ENCODE measurements at regions not wholly inside any gene's neighbourhood (a gene's known extent, or its start where the extent isn't known, plus 50 kb on each side); places are given as distances from the start of the nearest gene placed in this dataset.

GRCh38 chr6:50301307-50301706 lies 251.6 kb upstream of the DEFB112 start:
- no CpG with 5 or more reads among the region's 2 CpGs for WGBS (ENCODE audit: insufficient coverage)
- H3K4me3 ChIP-seq (ENCODE audit: control insufficient read depth in 1 of 2, extremely low read depth in 1 of 2, low read length in 1 of 2), result no peak overlapping the region
- CTCF ChIA-PET, result no interaction called here
- Mint-ChIP-seq H3K36me3 (no peaks in the 10 kb centered on the region), H3K27me3 (no peaks in the 10 kb centered on the region), H3K4me3 (no peak overlapping the region), H3K9me3 (peaks cover 7 to 23% (median 10%) of the 10 kb centered on the region in 3 donors), H3K4me1 (no peaks in the 10 kb centered on the region), H3K27ac (no peak overlapping the region)
- no peaks in the 10 kb centered on the region for H3K9me3 ChIP-seq
- no peak overlapping the region for H3K27ac ChIP-seq (ENCODE audit: low read length)
- H3K4me1 ChIP-seq (ENCODE audit: control insufficient read depth in 1 of 2, extremely low read depth in 1 of 2, insufficient read depth in 2 of 2, low read length in 2 of 2), result no peaks in the 10 kb centered on the region
- no peaks in the 10 kb centered on the region for H3K27me3 ChIP-seq (replicated peaks in 1 of 2; ENCODE audit: control insufficient read depth in 2 of 2, extremely low read depth in 1 of 2, insufficient read depth in 2 of 2, low read length in 1 of 2)
- DNase-seq (no peak), ATAC-seq (replicated peaks in 1 of 4) (no peak)
- H3K36me3 ChIP-seq (ENCODE audit: control insufficient read depth in 2 of 2, extremely low read depth in 1 of 2, insufficient read depth in 1 of 2, low read length in 1 of 2), result no peaks in the 10 kb centered on the region
- POLR2A ChIA-PET, result no interaction called here

DNA sequence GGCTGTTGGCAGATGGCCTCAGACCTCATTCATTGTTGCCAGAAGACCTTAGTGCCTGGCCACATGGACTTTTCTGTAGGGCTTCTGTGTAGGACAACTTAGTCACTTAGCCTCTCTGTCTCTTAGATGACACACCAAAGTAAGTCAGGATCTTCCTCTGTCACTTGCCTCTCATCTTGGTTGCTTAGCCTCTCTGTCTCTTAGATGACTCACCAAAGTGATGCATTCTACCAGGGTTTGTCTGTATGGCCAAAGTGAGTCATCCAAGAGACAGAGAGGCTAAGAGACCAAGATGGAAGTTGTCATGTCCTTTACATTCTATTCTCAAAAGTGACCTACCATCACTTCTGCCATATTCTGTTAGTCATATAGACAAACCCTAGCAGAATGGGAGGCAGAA lies 255.9 kb upstream of the DEFB112 start:
- ChIA-PET POLR2A (no interaction called here), CTCF (no interaction called here)
- Mint-ChIP-seq H3K4me1 (no peaks in the 10 kb centered on the region), H3K27ac (no peak overlapping the region), H3K36me3 (no peaks in the 10 kb centered on the region), H3K27me3 (no peaks in the 10 kb centered on the region), H3K4me3 (no peak overlapping the region), H3K9me3 (peaks cover 10 to 29% (median 12%) of the 10 kb centered on the region in 3 donors)
- H3K27ac ChIP-seq (ENCODE audit: low read length), result no peak overlapping the region
- no peaks in the 10 kb centered on the region for H3K4me1 ChIP-seq (ENCODE audit: control insufficient read depth in 1 of 2, extremely low read depth in 1 of 2, insufficient read depth in 2 of 2, low read length in 2 of 2)
- no peaks in the 10 kb centered on the region for H3K36me3 ChIP-seq (ENCODE audit: control insufficient read depth in 2 of 2, extremely low read depth in 1 of 2, insufficient read depth in 1 of 2, low read length in 1 of 2)
- ATAC-seq (replicated peaks in 1 of 4), result no peak
- no peak for DNase-seq
- H3K4me3 ChIP-seq (ENCODE audit: control insufficient read depth in 1 of 2, extremely low read depth in 1 of 2, low read length in 1 of 2), result no peak overlapping the region
- H3K27me3 ChIP-seq (replicated peaks in 1 of 2; ENCODE audit: control insufficient read depth in 2 of 2, extremely low read depth in 1 of 2, insufficient read depth in 2 of 2, low read length in 1 of 2), result no peaks in the 10 kb centered on the region
- no peaks in the 10 kb centered on the region for H3K9me3 ChIP-seq

DNA sequence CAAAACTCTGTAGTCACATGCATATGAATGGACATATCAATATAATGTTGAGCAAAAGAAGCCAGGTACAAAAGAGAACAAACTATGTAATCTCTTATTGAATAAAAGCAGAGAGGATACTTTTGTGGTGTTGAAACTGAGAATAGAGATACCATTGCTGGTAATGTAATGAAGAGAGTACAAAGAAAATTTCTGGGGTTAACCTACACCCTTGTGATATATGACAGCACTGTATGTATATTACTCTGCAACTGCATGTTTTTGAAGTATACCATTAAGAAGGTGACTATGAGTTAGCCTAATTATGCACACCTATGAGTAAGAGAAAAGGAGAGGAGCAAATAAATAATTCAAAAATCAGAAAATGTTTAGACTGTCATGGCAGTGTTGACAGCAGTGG lies 268.8 kb upstream of the DEFB112 start:
- H3K4me3 Mint-ChIP-seq, result no peak overlapping the region
- H3K27me3 Mint-ChIP-seq, result no peaks in the 10 kb centered on the region
- peaks cover 7 to 17% (median 7%) of the 10 kb centered on the region in 3 donors for H3K9me3 Mint-ChIP-seq
- Histone ChIP-seq H3K36me3 (ENCODE audit: control insufficient read depth in 2 of 2, extremely low read depth in 1 of 2, insufficient read depth in 1 of 2, low read length in 1 of 2) (no peaks in the 10 kb centered on the region), H3K4me3 (ENCODE audit: control insufficient read depth in 1 of 2, extremely low read depth in 1 of 2, low read length in 1 of 2) (no peak overlapping the region), H3K9me3 (no peaks in the 10 kb centered on the region), H3K27ac (ENCODE audit: low read length) (no peak overlapping the region), H3K4me1 (ENCODE audit: control insufficient read depth in 1 of 2, extremely low read depth in 1 of 2, insufficient read depth in 2 of 2, low read length in 2 of 2) (no peaks in the 10 kb centered on the region), H3K27me3 (replicated peaks in 1 of 2; ENCODE audit: control insufficient read depth in 2 of 2, extremely low read depth in 1 of 2, insufficient read depth in 2 of 2, low read length in 1 of 2) (no peaks in the 10 kb centered on the region)
- H3K27ac Mint-ChIP-seq, result no peak overlapping the region
- ChIA-PET POLR2A (no interaction called here), CTCF (no interaction called here)
- H3K36me3 Mint-ChIP-seq, result no peaks in the 10 kb centered on the region
- no peak for ATAC-seq (replicated peaks in 1 of 4)
- no peaks in the 10 kb centered on the region for H3K4me1 Mint-ChIP-seq
- DNase-seq, result no peak

DNA sequence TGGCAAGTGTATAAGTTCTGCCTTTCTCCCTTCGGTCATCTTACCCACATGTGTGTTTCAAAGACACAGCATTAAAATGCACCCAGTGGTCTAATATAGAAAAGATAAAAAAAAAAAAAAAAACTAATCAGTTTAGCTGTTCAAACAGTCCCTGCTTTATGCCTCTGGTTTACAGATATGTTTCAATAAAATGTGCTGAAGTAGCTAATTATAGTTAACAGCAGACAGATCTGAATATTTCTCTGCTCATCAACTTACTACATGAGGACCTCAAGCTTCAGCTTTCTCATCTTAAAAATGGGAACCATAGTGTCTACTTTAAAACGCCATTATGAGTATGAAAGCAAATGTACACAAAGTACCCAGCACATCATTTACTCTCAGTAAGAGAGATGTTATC lies 280.6 kb upstream of the DEFB112 start:
- no peak overlapping the region for H3K27ac Mint-ChIP-seq
- no peaks in the 10 kb centered on the region for H3K36me3 Mint-ChIP-seq
- H3K27me3 Mint-ChIP-seq, result no peaks in the 10 kb centered on the region
- WGBS (ENCODE audit: insufficient coverage), result no CpG with 5 or more reads among the region's 2 CpGs
- H3K4me1 Mint-ChIP-seq, result no peaks in the 10 kb centered on the region
- Histone ChIP-seq H3K9me3 (no peaks in the 10 kb centered on the region), H3K4me3 (ENCODE audit: control insufficient read depth in 1 of 2, extremely low read depth in 1 of 2, low read length in 1 of 2) (no peak overlapping the region), H3K27ac (ENCODE audit: low read length) (no peak overlapping the region), H3K36me3 (ENCODE audit: control insufficient read depth in 2 of 2, extremely low read depth in 1 of 2, insufficient read depth in 1 of 2, low read length in 1 of 2) (no peaks in the 10 kb centered on the region), H3K27me3 (replicated peaks in 1 of 2; ENCODE audit: control insufficient read depth in 2 of 2, extremely low read depth in 1 of 2, insufficient read depth in 2 of 2, low read length in 1 of 2) (no peaks in the 10 kb centered on the region), H3K4me1 (ENCODE audit: control insufficient read depth in 1 of 2, extremely low read depth in 1 of 2, insufficient read depth in 2 of 2, low read length in 2 of 2) (no peaks in the 10 kb centered on the region)
- ChIA-PET POLR2A (no interaction called here), CTCF (no interaction called here)
- DNase-seq (no peak), ATAC-seq (replicated peaks in 1 of 4) (no peak)
- no peak overlapping the region for H3K4me3 Mint-ChIP-seq
- peaks cover 5 to 25% (median 10%) of the 10 kb centered on the region in 3 donors for H3K9me3 Mint-ChIP-seq

DNA sequence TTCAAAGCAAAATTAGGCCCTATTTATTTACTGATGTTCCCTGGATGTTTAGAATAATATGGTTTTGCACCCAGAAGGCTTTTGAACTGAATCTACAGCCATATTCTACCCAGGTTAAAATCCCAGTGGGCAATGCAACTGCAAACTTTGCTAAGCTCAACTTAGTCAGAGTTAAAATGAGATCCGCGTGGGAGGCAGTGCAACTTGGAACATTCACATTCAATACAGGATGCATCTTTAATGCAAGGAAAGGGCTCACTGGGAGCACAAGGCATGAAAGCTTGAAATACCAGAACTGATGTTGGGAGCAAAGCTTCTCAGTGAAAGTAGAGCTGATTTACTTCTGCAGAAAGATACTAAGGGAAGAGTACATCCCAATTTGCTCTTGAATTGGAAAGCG lies 281.2 kb upstream of the DEFB112 start:
- CTCF ChIA-PET, result no interaction called here
- no peak overlapping the region for H3K4me3 ChIP-seq (ENCODE audit: control insufficient read depth in 1 of 2, extremely low read depth in 1 of 2, low read length in 1 of 2)
- no peaks in the 10 kb centered on the region for H3K36me3 Mint-ChIP-seq
- DNase-seq (no peak), ATAC-seq (replicated peaks in 1 of 4) (no peak)
- H3K27ac Mint-ChIP-seq, result no peak overlapping the region
- H3K9me3 ChIP-seq, result no peaks in the 10 kb centered on the region
- POLR2A ChIA-PET, result no interaction called here
- WGBS (ENCODE audit: insufficient coverage), result no CpG with 5 or more reads among the region's 3 CpGs
- H3K4me1 Mint-ChIP-seq, result no peaks in the 10 kb centered on the region
- peaks cover 0 to 25% (median 10%) of the 10 kb centered on the region in 3 donors for H3K9me3 Mint-ChIP-seq
- no peak overlapping the region for H3K27ac ChIP-seq (ENCODE audit: low read length)
- H3K27me3 Mint-ChIP-seq, result no peaks in the 10 kb centered on the region
- H3K4me1 ChIP-seq (ENCODE audit: control insufficient read depth in 1 of 2, extremely low read depth in 1 of 2, insufficient read depth in 2 of 2, low read length in 2 of 2), result no peaks in the 10 kb centered on the region
- H3K27me3 ChIP-seq (replicated peaks in 1 of 2; ENCODE audit: control insufficient read depth in 2 of 2, extremely low read depth in 1 of 2, insufficient read depth in 2 of 2, low read length in 1 of 2), result no peaks in the 10 kb centered on the region
- no peak overlapping the region for H3K4me3 Mint-ChIP-seq
- no peaks in the 10 kb centered on the region for H3K36me3 ChIP-seq (ENCODE audit: control insufficient read depth in 2 of 2, extremely low read depth in 1 of 2, insufficient read depth in 1 of 2, low read length in 1 of 2)

DNA sequence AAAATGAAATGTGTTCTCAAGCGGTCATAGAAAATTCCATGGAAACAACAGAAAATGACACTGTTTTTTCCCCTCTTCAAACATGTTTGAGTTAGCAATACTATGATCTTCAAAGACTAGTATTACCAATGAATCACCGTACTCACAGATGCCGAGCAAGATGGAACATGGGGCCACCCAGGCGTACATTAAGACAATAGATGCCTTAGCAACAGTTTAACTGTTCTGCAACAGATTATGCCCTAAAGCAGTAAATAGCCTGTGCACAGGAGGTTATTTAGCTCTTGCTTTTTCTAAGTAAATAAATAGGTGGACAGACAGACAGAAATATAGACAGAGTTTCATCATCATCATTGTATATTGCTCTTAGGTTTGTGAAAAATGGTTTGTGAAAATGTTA lies 284.0 kb upstream of the DEFB112 start:
- Histone ChIP-seq H3K4me3 (ENCODE audit: control insufficient read depth in 1 of 2, extremely low read depth in 1 of 2, low read length in 1 of 2) (no peak overlapping the region), H3K27ac (ENCODE audit: low read length) (no peak overlapping the region), H3K4me1 (ENCODE audit: control insufficient read depth in 1 of 2, extremely low read depth in 1 of 2, insufficient read depth in 2 of 2, low read length in 2 of 2) (no peaks in the 10 kb centered on the region), H3K36me3 (ENCODE audit: control insufficient read depth in 2 of 2, extremely low read depth in 1 of 2, insufficient read depth in 1 of 2, low read length in 1 of 2) (no peaks in the 10 kb centered on the region), H3K9me3 (no peaks in the 10 kb centered on the region), H3K27me3 (replicated peaks in 1 of 2; ENCODE audit: control insufficient read depth in 2 of 2, extremely low read depth in 1 of 2, insufficient read depth in 2 of 2, low read length in 1 of 2) (no peaks in the 10 kb centered on the region)
- ATAC-seq (replicated peaks in 1 of 4), result no peak
- no CpG with 5 or more reads among the region's 4 CpGs for WGBS (ENCODE audit: insufficient coverage)
- Mint-ChIP-seq H3K4me1 (no peaks in the 10 kb centered on the region), H3K4me3 (no peak overlapping the region), H3K27ac (no peak overlapping the region), H3K9me3 (peaks cover 0 to 20% (median 14%) of the 10 kb centered on the region in 3 donors), H3K27me3 (no peaks in the 10 kb centered on the region), H3K36me3 (no peaks in the 10 kb centered on the region)
- POLR2A ChIA-PET, result no interaction called here
- no peak for DNase-seq
- CTCF ChIA-PET, result no interaction called here

DNA sequence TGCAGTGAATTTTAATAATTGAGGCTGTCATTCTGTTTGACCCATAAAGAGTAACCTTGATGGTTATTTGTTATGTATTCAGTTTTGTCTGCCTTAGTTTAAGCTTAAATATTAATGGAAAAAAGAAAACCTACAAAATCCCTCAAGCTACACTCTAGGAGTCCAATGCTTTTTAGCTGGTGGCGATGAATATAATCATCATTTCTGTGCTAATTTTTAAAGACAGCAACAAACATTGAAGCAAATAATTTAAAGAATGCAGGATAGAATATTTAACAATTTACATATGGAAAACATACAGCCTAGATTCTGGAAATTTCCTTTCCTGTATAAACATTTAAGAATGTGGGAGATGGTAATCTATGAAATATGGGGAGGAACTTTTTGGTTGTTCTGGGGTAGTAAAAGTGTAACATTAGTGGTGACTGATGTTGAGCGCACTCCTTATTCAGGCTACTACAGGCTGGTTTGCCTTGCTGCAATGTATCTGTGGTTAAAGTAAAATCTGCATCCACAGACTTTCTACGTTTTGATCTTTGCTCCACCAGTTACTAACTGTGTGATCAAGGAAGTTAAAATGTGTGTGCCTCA lies 287.9 kb upstream of the DEFB112 start:
- Mint-ChIP-seq H3K36me3 (no peaks in the 10 kb centered on the region), H3K27me3 (no peaks in the 10 kb centered on the region), H3K4me3 (no peak overlapping the region), H3K4me1 (no peaks in the 10 kb centered on the region), H3K9me3 (peaks cover 0 to 15% (median 14%) of the 10 kb centered on the region in 3 donors), H3K27ac (no peak overlapping the region)
- ATAC-seq (replicated peaks in 1 of 4) (no peak), DNase-seq (no peak)
- Histone ChIP-seq H3K9me3 (no peaks in the 10 kb centered on the region), H3K27ac (ENCODE audit: low read length) (no peak overlapping the region), H3K27me3 (replicated peaks in 1 of 2; ENCODE audit: control insufficient read depth in 2 of 2, extremely low read depth in 1 of 2, insufficient read depth in 2 of 2, low read length in 1 of 2) (no peaks in the 10 kb centered on the region), H3K36me3 (ENCODE audit: control insufficient read depth in 2 of 2, extremely low read depth in 1 of 2, insufficient read depth in 1 of 2, low read length in 1 of 2) (no peaks in the 10 kb centered on the region), H3K4me3 (ENCODE audit: control insufficient read depth in 1 of 2, extremely low read depth in 1 of 2, low read length in 1 of 2) (no peak overlapping the region), H3K4me1 (ENCODE audit: control insufficient read depth in 1 of 2, extremely low read depth in 1 of 2, insufficient read depth in 2 of 2, low read length in 2 of 2) (no peaks in the 10 kb centered on the region)
- CTCF ChIA-PET, result no interaction called here
- whole genome bisulfite sequencing (ENCODE audit: insufficient coverage), result 86% methylated on average over 1 of the region's 3 CpGs
- POLR2A ChIA-PET, result no interaction called here

All from T-cell (primary cell).